GM11168 (cell line): ENCODE measurements at regions not wholly inside any gene's neighbourhood (a gene's known extent, or its start where the extent isn't known, plus 50 kb on each side); places are given as distances from the start of the nearest gene placed in this dataset.

ENCODE experiments used
- in situ Hi-C: fragments of 300-500 bp; cut with MboI; formaldehyde crosslinking; loops from one replicate; pipeline ENCODE4 v1.12.0; 2022; ENCODE audit warnings: low sequenced_read_pairs; ENCODE audit not compliant: unreplicated experiment

DNA sequence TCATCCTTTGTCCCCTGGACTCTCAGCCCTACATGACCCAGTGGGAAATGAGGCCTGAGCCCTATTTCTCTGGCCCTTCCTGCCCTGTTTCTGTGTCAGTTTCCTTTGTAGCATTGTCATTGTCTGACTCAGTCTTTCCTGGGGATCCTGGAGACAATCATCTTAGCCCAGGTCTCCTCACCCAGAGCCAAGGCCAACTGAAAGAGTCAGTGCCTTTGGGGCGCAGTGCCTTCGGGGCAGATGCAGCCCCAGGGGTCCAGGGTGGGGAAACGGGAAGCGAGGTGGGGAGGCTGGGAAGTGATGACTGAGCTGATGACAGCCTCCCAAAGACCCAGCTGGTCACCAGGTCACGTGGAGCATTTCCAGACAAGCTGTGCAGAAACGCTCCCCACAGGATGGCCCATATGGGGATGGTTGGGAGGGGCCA is 93.3 kb upstream of the SULF2 start:
- in situ Hi-C loops, result no loop called here

DNA sequence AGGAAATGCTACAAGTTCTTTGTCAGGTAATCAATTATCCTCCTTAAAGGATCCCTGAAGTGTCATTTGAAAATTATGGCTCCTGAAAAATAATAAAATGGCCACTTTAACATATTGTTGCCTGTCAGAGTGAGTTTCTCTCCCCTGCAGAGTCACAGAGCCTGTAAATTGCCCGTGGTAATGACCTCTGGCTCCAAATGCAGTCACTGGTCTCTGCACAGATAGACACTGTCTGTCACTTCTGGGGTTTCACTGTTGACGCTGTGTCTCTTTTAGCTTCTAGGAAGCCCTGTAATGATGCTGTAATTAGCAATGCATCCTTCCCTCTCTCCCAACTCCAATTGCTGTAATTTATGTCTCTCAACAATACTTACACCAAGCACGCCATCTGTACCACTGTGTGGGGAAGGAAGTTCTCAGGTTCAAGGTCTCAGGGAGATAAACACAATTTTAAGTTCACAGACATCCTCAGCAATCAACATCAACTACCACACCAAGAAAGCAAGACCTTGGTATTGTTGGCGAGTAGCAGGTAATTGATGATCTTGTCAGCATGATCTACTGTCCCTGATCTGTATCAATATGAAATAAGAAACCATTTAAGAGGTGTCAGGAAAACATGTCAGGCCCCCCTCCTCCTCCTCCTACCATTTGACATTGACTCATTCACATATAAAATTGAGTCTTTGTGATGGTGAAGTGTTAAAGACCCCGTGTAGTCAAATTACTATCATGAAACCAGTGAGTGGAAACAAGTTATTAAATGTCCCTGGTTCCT is 91.2 kb upstream of the SULF2 start:
- in situ Hi-C loops, result no loop called here

DNA sequence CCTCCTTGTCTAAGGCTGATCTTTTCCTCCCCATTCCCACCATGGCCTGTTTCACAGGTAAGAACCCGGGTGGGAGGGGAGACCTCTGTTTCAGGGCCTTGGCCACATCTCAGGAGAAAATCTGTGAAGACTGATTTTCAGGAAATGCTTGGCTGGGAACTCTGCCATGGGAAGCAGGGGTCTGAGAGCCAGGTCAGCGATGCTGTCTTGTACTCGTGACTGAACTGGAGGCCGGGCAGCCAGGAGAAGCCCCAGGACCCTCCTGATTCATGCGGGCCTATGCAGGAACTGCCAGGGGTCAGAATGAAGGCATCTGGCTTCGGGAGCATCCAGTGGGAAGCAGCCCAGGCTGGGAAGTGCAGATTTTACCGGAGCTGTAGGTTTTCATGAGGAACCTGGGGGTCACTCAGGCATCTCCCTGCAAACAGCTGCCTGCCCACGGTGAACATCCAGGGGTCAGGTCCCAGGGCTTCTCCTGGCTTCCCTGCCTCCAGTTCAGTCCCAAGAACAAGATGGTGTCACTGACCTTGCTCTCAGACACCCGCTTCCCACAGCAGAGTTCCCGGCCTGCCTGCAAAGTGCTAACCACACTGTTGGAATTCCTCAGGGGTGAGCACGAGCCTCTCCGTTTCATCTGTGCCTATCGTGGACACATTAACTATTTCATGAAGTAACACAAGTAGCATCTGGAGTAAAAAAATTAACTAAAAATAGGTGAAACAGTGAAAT is 90.2 kb upstream of the SULF2 start:
- in situ Hi-C loops, result no loop called here

DNA sequence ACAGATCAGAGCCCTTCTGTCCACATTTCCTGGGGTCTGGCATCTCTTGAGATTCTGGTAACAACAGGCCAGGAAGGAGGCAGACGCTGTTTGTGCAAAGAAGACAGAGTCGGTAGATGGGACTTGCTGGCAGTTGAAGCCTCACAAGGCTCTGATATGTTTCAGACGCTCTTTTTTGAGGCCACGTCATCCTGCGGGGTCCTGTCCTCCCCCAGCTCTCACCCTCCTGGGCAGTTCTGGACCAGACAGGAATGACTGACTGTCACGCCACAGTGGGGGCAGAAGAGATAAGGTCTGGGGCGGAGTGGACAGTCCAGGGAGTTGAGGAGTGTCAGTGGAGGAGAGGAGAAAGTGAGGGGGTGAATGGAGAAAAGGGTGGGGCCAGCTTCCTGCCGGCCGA is 87.1 kb upstream of the SULF2 start:
- in situ Hi-C loops, result no loop called here

DNA sequence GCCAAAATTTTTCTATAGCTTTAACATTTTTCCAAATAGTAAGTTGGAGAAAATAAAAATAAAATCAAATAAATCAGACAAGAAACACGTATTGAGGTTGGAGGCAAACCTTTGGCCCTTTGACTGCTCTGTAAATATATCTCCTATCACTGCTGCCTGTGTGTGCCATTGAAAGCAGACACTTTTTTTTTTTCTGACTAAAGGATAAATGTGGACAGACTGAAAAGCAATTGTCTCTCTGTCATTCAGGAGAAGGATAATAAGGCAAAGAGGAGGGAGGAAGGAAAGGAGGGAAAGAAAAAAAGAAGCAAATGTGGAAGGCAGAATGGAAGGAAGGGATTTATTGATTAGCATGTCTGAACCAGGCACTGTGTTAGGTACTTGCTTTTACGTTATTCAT is 85.2 kb upstream of the SULF2 start:
- in situ Hi-C loops, result no loop called here

DNA sequence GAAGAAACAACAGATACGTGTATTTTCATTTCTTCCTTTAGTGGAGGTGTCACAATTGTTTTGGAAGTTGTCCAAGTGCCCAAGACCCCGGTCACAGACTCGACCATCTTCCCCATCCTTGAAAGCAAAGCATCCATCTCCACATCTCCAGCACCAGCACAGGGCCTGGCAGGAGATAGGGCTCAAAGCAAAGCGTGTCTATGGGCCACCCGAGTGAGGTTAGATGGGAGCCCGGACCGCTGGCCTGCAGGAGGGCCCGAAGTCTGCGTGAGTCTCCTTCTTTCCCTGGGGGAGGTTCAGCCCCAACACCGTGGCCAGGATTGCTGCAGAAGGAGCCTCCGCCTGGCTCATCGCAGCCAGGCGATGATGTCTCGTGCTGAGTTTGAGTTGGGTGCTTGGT is 83.5 kb upstream of the SULF2 start:
- in situ Hi-C loops, result no loop called here

DNA sequence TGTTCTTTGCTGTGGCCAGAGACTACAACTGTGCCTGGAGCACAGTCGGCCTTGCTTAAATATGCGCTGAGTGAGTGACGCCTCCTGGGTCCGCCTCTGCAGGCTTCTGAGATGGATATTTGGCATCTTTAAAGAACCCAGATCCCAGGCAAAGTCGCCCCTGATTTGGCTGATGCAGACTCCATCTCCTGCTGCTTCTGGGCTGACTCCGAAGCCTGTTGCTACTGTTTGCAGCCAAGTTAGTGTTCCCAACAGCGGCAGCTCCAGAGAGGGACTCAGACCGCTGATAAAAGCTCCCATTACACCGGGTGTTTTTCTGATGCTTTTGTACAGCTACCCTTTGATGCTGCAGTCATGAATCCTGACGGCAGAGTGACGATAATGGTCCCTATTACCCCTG is 83.0 kb upstream of the SULF2 start:
- in situ Hi-C loops, result no loop called here

DNA sequence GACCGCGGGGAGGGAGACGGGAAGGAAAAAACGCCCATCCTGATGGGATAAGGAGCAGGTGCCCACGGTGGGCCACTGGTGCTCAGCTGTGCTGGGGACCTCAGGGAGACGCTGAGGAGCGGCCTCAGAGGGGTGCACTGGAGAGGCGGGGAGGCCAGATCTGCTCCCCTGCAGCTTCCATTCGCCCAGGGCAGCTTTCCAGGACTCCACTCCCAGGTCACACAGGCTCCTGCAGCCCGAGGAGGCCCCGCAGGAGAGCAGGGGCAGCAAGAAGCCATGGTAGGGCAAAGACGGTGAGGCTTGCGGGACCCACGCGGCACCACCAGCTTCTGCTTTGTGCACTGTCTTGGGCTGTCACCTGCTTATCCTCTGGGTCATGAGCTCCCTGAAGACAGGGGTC is 82.5 kb upstream of the SULF2 start:
- in situ Hi-C loops, result no loop called here

DNA sequence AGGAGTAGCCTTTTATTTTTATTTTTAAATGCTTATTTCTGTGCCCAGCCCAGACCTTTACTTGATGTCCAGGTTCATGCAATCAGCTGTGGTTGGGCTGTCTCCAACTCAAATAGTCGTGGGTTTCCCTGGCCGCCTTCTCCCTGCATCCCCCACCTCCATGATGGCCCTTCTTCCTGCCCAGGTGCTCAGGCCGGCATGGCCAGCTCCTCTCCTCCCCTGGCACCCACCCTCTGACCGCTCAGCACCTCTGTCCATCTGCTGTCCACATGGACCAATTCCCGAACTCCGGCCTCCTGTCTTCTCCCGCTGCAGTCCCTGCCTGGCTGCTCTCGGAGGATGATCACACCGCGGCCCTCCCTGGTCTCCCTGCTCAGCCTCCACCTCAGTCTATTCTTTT is 81.2 kb upstream of the SULF2 start:
- in situ Hi-C loops, result no loop called here

DNA sequence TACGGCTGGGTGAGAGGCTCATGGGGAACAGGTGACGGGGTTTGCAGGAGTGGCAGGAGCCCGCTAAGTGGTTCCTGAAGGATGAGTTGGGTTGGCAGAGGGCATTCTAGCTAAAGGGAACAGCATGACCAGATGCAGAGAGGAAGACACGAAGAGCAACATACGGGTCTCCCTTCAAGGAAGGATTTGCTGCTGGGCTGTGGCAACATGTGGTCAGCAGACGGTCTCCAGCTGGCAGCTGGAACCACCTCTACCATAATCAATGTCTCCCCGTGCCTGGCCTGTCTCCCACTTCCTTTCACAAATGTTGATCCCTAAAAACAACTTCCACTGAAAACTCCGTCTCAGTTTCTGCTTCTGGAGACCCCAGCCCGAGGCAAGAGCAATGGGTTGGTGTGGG is 80.6 kb upstream of the SULF2 start:
- in situ Hi-C loops, result no loop called here

DNA sequence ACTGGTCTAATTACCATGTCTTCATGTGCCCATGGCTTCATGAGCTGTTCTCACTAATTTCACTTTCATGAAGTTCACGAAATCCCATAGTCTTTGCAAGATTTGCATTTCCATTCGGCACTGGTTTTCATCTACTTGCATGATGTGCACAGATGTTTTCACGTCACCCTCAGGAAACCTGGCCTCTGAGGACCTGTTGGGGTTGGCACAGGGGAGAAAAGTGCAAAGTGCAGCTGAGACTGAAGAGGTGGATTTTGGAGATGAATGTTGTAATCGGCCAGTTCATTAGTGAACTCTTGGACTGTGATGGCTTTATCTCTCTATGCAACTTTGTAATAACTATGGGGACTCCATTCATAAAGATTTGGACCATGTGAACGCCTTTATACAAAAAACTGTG is 80.2 kb upstream of the SULF2 start:
- in situ Hi-C loops, result no loop called here

DNA sequence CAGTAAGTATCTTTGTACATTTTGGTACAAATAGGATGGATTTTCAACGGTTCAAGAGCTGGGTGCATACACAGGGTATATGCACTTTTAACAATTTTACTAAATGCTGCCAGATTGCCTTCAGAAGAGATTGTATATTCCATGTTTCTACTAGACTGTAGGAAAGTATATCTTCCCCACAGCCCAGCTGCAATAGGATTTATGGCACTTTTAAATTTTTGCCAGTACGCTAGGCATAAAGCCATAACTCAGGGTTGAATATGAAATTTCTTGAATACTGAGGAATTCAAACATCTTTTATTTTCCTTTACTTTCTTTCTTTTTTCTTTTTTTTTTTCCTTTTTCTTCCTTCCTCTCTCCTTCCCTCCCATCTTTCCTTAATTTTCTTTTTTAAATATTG is 78.7 kb upstream of the SULF2 start:
- in situ Hi-C loops, result no loop called here

DNA sequence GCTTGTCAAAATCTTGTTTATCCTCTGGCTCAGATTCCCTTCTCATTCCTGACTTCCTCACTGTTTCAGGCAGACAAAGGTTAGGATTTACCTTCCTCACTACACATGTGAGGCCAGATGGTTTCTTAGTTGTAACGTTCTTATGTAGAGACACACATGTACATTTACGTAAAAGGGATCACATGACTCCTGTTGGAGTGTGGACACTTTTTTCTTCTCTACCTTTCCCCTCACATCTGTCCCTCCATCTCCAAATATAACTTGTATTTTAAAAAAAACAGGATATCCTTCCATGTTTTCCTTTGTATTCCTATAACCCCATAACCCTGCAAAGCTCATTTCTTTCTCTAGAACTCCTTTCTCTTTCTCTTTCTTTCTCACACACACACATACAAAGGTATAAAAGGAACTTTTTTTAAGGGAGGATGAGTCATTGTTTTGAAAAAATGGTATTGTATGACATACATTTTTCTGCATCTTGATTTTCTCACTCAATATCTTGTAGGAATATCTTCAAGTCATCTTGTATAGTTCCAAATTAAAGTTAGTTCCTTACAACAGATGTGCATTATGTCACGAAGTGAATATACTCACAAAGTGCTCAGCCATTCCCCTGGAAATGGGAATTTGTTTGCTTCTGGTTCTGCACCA is 78.2 kb upstream of the SULF2 start:
- in situ Hi-C loops, result no loop called here

DNA sequence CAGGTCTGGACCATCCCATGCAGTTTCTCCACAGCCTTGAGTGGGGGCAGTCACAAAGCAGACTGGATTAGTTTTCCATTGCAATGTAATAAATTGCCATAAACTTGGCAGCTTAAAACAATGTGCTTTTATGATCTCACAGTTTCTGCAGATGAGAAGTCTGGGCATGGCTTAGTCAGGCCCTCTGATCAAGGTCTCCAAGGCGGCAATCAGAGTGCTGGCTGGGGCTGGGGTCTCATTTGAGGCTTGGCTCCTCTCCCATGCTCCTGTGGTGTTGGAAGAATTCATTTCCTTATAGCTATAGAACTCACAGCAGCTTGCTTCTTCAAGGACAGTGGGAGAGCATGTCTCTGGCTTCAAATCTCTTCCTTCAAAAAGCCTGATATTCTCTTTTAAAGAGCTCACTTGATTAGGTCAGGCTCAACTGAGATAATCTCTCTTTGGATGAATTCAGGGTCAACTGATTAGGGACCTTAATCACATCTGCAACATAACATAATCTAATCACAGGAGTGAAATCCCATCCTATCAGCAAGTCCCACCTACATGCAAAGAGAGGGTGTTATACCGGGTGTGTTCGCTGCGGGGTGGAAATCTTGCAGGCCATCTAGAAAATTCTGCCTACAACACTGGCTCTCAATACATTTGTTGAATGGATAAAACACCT is 77.4 kb upstream of the SULF2 start:
- in situ Hi-C loops, result no loop called here

DNA sequence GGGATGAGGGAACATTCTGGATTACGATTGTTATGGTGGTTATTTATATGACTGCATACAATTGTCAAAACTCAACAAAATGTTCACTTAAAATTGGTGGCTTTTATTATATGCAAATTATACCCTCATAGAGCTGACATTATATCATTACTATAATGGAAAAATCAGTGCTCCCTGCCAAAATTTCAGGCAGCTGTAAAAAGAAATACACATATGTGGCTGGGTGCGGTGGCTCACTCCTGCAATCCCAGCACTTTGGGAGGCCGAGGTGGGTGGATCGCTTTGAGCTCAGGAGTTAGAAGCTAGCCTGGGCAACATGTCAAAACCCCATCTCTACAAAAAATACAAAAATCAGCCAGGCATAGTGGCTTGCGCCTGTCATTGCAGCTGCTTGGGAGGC is 75.8 kb upstream of the SULF2 start:
- in situ Hi-C loops, result no loop called here

DNA sequence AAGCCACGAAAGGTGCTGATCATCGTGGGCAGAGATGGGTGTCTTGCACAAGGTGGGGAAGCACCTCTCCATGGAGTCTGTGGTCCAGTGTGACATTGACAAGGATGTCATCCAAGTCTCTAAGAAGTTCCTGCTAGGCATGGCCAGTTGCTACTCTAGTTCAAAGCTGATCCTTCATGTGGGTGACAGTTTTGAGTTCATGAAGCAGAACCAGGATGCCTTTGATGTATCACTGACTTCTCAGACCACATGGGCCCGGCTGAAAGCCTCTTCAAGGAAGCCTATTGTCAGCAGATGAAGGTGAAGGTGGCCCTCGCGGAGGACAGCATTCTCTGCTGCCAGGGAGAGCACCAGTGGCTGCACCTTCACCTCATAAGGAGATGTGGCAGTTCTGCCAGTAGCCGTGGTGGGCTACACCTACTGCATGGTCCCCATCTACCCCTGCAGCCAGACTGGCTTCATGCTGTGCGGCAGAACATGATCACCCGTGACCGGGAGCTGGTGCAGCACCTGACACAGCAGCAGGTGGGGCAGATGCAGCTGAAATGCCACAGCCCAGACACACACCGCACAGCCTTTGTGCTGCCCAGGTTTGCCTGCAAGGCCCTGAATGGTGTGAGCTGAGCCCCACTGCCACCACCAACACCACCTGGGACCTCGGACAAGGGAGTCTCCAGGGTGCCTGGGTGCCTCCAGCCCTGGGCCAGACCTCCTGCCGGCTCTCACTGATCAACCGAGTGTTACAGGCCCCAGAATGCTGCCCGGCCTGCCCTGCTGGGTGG is 75.0 kb upstream of the SULF2 start:
- in situ Hi-C loops, result no loop called here

DNA sequence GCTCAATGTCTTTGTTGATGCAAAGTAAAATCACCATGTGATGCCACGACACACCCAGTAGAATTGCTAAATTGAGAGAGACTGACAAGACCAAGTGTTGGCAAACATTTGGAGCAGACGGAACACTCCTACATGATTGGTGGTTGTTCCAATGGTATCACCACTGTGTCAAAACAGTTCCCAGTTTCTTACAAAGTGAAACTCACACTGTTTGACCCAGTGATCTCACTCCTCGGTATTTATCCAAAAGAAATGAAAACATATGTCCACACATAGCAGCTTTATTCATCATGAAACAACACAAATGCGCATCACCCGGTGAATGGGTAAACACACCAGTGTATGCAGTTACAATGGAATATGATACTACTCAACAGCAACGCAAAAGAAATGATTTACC is 74.0 kb upstream of the SULF2 start:
- in situ Hi-C loops, result no loop called here

DNA sequence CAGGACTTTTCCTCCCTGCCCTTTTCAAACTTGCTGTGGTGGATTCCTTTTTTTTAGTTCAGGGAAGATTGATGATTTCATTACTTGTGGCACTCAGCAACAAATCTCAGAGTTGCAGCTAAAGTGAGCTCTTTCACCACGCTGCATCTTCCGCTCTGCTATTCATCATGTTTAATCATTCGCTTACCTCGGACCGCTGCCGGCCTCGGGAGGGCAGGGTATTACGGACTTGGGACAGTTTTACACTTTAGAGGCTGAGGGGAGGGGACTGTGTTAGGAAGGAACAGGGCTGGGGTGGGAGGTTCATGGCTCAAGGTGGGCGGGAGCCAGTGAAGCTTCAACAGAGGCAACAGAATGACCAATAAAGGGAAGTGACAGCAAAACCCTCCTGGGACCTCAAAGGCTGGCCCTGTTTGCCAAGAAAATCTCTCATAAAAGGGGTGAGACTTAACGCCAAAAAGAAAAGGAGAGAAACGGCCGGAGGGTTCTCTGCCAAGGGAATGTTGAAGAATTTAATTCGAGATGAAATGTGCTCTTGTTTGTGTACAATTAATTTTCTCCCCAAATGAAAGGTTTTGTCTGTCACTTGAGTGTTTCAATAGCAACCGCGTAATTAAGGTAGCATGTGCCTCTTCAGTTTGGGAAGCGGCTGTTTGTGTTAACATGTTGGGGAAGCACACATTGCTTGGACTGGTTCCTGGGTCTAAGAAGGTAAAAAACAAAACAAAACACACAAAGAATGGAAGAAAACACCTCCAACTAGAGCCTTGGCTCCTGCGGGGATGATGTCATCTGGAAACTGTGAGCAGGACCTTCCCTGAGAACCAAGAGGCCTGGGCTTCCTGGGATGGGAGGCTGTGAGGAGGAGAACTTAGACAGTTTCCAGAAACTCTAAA is 72.5 kb upstream of the SULF2 start:
- in situ Hi-C loops, result no loop called here

DNA sequence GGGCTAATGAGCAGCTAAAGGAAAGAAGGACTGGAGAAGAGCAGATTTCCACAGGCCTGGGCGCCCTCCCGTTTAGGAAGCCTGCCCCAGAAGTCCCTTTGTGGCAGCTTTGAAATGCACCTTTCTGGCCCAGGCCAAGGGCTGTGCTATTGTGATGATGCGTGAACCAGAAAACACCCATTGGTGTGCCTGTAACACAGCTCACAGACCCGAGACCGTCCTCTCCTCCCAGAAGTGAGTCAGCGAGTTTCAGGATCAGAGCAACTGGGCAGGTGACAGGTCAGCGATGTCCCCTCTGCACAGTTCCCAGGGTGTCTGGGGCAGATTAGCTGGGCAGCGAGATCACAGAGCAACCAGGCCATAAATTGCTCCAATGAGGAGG is 71.9 kb upstream of the SULF2 start:
- in situ Hi-C loops, result no loop called here
